ENCODE measurements at regions not wholly inside any gene's neighbourhood (a gene's known extent, or its start where the extent isn't known, plus 50 kb on each side); places are given as distances from the start of the nearest gene placed in this dataset.

GRCh38 chr2:136358576-136358975, 240.6 kb upstream of the CXCR4 start:
- DNase-seq (ENCODE audit: low read depth, low spot score), result no peak
- Histone ChIP-seq H4K20me1 (ENCODE audit: control insufficient read depth, insufficient read depth) (no peaks in the 10 kb centered on the region), H3K4me3 (no peak overlapping the region), H3K27ac (ENCODE audit: control insufficient read depth, insufficient read depth) (no peak overlapping the region), H3K79me2 (ENCODE audit: control insufficient read depth, insufficient read depth, low read length) (no peaks in the 10 kb centered on the region), H3K27me3 (replicated peaks in 1 of 2; ENCODE audit: control insufficient read depth in 2 of 2, insufficient read depth in 2 of 2, low read length in 1 of 2) (no peaks in the 10 kb centered on the region; a peak in 1 of 4 replicates), H3K4me1 (ENCODE audit: control insufficient read depth, insufficient read depth, low read length) (peaks cover 6% of the 10 kb centered on the region), H2AFZ (ENCODE audit: control insufficient read depth, low read depth, low read length) (no peak overlapping the region), H3K36me3 (ENCODE audit: control insufficient read depth in 2 of 2, insufficient read depth in 2 of 2, low read length in 1 of 2) (no peaks in the 10 kb centered on the region), H3K4me2 (ENCODE audit: control insufficient read depth, insufficient read depth) (no peak overlapping the region), H3K9ac (ENCODE audit: control insufficient read depth, insufficient read depth, low read length) (no peak overlapping the region), H3K9me3 (replicated peaks; ENCODE audit: control insufficient read depth, insufficient read depth, low read length) (no peaks in the 10 kb centered on the region; the same call in 2 of the 3 replicates)
- intact Hi-C loops (cut with micrococcal nuclease; ENCODE audit: unreplicated experiment) (no loop called here), in situ Hi-C loops (cut with MboI) (no loop called here)
- FAIRE-seq, result no peak
- 4% methylated on average over 2 of the region's 2 CpGs for WGBS (ENCODE audit: insufficient coverage, insufficient replicate concordance, low lambda C conversion rate, missing lambda C conversion rate)
- ChIA-PET RAD21 (ENCODE audit: unreplicated experiment) (interaction anchor here (0.9 to 1.6 kb wide), 3 partner anchors 18 to 39 kb away, joined by 3 to 5 read pairs (median 4); no protein-coding TSS in a partner anchor), SMC1A (ENCODE audit: uncharacterized antibody, unreplicated experiment) (interaction anchor here (0.9 to 2.5 kb wide), 12 partner anchors 9 to 444 kb away, joined by 3 to 9 read pairs (median 5); no protein-coding TSS in a partner anchor), CTCF (interaction anchor here (0.8 to 1.6 kb wide), 5 partner anchors 11 to 261 kb away, joined by 3 to 5 read pairs (median 3); no protein-coding TSS in a partner anchor), POLR2A (interaction anchor here (1.1 kb wide), 1 partner anchor 11 kb away, joined by 4 read pairs; no protein-coding TSS in a partner anchor)
- ATAC-seq, result no peak
- no TSS peak for BruUV-seq (replicated peaks)
- TF ChIP-seq E2F8 (IDR thresholded peaks at IDR 0.05; ENCODE audit: low read depth, partially characterized antibody), result no peak
- no peak for TF ChIP-seq IRF4 (IDR thresholded peaks at IDR 0.05; ENCODE audit: low read depth, low read length)
- no peak for TF ChIP-seq STAT3 (IDR thresholded peaks at IDR 0.05; ENCODE audit: low read depth, low read length)
- no peak for TF ChIP-seq CTCF (IDR thresholded peaks at IDR 0.05 in 2 of 3, conservative IDR thresholded peaks at IDR 0.05 in 1 of 3; ENCODE audit: control insufficient read depth in 2 of 3, extremely low read depth in 1 of 3, insufficient read depth in 1 of 3, low read depth in 3 of 3, low read length in 3 of 3)
- TF ChIP-seq BMI1 (IDR thresholded peaks at IDR 0.05; ENCODE audit: borderline replicate concordance), result no peak
- no peak for TF ChIP-seq KAT2A (conservative IDR thresholded peaks at IDR 0.05; ENCODE audit: control insufficient read depth, low read depth, low read length)
- TF ChIP-seq MTA2 (IDR thresholded peaks at IDR 0.05; ENCODE audit: low read depth), result no peak
- no peak for TF ChIP-seq RAD51 (IDR thresholded peaks at IDR 0.05)
- TF ChIP-seq FOXM1 (IDR thresholded peaks at IDR 0.05; ENCODE audit: low read depth, low read length), result no peak
- TF ChIP-seq SIX5 (IDR thresholded peaks at IDR 0.05; ENCODE audit: low read depth, low read length, severe bottlenecking), result no peak
- TF ChIP-seq SRF (IDR thresholded peaks at IDR 0.05; ENCODE audit: low read depth in 2 of 2, low read length in 2 of 2), result no peak
- no peak for TF ChIP-seq DPF2 (IDR thresholded peaks at IDR 0.05)
- TF ChIP-seq RAD21 (IDR thresholded peaks at IDR 0.05; ENCODE audit: insufficient read depth, low read depth, low read length), result no peak
- TF ChIP-seq ZNF384 (IDR thresholded peaks at IDR 0.05; ENCODE audit: borderline replicate concordance, low read depth, low read length), result no peak
- TF ChIP-seq CEBPB (IDR thresholded peaks at IDR 0.05; ENCODE audit: borderline replicate concordance in 1 of 2, low read depth in 2 of 2, low read length in 2 of 2), result no peak
- TF ChIP-seq IRF3 (IDR thresholded peaks at IDR 0.05), result no peak
- TF ChIP-seq HDAC2 (IDR thresholded peaks at IDR 0.05), result no peak
- no peak for TF ChIP-seq SKIL (IDR thresholded peaks at IDR 0.05; ENCODE audit: low read depth, poor library complexity, severe bottlenecking)

Measured in GM12878 (cell line).